HCEC 1CT (cell line): ENCODE measurements at regions not wholly inside any gene's neighbourhood (a gene's known extent, or its start where the extent isn't known, plus 50 kb on each side); places are given as distances from the start of the nearest gene placed in this dataset.

Experiments used
- DNase-seq: peaks from one replicate; pipeline ENCODE4 v3.0.0-alpha.2; 2017

DNA sequence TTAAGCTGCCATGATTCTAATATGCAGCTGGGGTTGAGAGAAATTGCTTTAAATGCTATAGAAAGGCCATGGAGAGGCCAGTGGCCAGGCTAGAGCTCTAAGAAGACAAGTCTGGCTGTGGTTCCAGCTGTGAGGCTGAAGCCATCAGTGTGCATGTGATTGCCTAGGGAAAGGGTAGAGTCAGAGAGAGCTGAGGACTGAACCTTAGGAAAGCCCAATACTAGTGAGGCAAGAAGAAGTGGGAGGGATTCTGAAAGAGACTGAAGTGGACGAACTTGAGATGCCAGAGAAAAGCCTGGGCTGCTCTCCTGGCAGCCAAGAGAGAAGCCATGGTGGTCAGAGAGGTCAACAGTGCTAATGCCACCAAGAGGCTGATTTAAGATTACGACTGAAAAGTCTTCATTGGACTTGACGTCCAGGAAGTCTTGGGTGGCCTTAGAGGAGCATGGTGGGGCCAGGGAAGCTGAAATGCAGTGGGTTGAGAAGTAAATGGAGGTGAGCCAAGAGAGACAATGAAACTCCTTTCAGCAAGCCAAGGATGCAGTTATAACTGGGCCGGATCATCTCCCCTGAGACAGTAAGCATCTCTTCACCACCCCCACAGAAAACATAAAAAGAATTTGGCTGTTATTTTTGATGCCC is 133.2 kb downstream of the TMEM174 start:
- no peak for DNase-seq

DNA sequence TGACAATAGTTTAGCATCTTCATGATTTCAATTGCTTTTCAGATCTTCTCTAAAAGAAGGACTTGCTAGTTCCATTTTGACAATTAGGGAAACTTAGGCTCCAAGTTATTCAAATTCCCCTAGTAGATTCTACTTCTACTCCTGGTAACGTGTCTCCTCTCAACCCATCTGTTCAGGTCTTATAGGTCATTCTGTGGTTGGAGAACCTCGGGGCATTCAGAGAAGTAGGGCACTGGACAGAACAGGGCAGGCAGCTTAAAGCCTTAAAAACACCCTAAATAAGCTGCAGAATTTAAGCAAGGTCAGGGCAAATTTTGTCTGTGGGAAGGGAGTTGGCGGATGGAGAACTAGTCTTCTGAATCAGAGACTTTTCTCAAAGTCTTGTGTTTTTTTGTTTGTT is 132.4 kb downstream of the TMEM174 start:
- no peak for DNase-seq

DNA sequence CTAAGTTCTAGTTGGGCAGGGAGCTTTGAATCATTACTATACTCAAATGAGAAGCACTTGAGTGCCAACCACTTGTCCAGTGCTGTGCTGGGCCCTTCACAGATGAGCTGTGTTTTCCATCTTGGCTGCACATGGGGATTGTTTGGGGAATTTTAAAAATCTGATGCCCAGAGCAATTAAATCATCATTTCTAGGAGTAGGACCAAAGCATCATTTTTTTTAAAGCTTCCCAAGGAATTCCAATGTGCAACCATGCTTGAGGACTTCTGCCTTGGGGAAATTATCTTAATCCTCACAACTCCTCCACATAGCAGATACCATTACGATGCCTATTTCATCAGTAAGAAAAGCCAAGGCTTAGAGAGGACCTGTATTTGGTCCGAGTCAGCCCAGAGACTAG is 131.4 kb downstream of the TMEM174 start:
- DNase-seq, result no peak

DNA sequence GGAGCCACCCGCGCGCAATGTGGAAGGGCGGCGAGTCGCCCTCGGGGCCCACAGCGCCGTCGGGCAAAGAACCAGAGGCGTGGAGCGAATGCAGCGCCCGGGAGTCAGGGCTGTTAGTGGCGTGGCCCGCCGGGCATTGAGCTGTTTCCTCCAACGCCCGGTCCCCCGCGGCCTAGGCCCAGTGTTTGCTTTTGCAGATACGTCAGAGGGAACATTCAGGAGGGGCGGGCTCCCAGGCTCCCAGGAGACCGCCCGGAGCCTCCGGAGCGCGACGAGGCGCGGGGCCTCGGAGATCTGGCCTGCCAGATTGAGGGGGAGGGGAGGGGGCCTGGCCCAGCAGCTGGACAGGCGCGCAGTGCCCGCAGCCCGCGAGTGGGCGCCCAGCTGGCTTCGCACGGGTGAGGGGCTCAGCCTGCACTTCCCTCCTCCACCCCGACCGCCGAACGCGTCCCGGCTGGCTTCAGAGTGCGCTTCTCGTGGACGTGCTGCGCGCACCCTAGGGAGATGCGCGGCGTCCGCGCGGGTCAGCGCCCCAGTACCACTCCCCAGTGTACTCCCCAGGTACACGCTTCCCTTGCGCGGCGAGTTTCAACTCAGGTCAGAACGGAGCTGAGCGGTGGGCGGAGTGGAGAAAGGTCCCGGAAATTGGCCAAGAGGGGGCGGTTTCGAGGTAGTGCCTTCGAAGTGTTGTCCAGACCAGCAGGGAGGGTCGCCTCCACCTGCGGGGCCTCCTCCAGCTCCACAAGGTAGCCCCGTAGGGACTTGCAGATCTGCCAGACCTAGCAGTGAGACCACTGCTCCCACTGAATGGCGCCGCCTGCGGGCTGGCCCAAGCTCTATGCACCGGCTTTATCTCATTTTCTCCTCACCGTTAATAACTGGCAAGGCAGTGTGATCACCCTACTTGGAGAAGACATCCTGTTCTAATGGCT is 130.4 kb downstream of the TMEM174 start:
- no peak for DNase-seq

DNA sequence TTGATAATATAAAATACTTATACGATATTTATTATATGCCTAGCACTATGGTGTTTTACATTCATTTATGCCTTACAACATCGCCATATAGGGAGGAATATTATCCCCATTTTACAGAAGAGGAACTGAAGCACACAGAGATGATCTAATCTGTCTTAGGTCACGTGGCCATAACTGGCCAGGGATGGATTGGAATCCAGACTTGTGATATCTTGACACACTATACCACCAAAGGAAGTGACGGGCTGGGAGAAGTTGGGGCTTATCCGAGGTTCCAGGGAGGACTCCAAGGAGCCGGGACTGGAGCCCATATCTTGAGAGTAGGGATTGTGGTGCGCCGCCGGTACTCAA is 129.8 kb downstream of the TMEM174 start:
- DNase-seq, result no peak

DNA sequence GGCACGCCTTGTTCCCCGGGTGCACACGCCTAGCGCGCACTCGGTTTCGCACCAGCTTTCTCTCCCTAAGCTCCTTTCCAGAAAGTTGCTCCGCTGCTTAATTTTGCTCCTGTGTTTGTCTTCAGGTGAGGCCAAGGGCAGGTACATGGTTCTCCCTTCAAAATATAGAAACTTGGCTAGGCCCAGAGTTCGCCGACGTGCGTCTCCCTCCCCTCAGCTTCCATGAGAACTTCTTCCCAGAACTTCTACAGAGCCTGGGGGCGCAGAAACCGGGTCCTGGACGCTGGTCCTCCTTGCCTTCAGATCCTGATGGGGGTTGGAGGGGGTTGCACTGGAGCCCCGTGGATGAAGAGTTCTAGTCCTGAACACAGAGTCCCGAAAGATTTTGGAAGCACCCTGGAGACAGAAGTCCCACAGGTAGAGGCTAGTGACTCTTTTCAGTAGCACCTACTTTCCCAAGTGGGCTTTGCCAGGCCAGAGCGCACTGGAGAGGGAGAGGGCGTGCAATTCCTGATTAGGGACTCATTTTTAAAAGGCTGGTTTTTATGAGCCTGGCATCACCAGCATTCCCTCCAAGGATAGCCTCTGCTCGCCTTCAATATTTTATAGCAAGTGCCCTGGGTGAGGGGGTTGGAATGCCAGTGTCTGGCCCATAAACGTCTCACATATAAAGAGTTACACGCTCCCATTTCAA is 128.4 kb downstream of the TMEM174 start:
- no peak for DNase-seq

DNA sequence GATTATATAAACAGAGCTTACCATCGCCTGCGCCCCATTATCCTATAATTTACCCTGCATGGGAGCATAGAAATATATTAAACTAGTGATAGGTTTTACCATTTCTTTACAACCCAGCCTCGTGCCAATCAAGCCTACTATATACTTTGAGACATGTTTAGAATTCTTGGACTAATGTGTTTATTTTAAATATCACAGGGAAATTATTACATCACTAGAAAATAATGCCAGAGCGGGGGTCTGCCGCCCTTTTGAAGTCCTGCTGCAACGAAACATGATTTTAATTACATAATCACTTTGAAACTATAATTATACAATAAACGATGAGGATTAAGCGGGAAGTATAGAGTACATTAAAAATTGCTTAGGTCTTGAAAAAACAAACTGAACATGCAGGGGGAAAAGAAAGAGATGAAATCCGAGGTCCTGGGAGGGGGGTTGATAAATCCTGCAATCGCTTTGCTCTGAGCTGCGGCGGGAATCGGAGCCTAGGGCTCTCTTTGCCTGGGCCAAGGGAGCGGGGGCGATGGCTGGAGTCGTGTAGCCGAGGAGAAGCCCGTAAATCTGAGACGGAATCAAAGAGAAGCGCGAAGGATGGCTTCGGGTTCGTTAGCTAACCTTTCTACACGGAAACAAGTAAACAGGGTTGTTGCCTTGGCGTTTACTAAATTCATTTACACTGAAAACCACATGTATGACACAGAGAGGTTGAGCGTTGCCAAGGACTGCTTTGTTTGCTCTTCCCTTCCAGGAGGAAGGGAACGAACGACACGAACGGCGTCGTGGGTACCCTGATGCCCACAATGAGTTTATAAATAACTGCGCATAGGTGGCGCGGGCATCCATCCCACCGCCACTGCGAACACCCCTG is 127.6 kb downstream of the TMEM174 start:
- no peak for DNase-seq

DNA sequence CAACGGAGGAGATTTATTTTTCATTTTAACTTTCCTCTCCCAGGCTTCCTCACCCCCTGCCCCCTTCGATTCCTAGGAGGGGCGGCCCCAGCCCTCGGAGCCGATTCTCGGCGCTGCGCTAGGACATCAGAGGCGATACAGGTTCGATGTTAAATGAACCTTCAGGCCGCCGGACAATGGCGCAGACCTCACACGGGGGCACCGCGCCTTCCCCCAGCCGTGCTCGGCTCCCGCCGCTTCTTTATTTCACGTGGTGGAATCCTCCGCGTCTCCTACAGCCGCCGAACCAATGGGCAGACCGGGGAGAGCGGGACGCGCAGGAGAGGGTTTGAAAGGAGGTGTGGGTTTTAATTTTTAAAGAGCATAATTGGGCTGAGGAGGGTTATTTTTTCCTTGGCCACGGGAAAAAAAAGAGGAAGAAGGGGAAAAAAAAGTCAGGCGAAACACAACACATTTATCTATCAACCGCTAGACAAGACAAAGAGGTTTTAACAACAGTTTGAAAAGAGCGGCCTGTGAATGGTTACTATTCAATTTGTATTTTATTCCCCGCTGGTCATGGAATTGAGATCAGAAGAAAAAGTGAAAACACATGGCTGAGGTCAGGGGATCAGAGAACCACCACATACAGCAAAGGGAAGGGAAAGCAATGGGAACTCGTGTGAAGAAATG is 126.8 kb downstream of the TMEM174 start:
- DNase-seq, result no peak

DNA sequence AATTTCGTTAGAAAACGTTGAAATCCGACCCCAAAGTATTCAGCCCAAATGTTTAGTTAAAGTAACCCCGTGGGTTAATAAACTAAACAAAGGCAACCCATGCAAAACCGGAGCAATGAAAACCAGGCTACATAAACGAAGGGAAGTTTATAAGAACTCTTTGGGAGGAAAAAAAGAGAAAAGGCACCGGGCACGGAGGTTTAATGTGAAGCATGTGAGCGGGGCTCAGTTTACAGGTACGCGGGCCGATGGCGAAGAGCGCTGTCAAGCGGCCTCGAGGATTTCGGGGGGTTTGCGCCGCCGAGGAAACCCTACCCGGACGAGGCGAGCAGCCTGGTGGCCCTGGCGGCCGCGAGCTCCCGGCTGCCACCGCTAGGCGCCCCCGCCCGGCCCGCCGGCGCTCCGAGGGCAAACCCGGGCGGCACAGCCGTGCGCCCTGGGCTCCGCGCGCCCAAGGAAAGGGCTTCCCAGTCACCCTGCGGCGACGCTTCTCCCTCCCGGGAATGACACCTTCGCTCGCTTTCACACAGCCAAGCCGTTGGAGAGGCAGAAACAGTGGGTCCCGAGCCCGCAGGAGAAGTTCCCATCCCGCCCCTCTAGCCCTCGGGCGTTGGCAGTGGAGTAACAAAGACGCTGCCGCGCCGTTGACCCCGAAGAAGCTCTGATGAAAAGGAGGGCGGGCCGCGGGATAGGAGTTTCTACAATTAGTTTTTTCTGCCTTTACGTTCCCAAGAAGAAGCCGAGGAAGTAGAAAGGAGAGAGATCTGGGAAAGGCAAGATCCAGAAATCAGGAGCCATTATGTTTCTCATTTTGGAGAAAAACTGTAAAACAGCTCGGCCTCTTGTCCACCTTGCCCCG is 126.0 kb downstream of the TMEM174 start:
- DNase-seq, result peak; percentile 24

DNA sequence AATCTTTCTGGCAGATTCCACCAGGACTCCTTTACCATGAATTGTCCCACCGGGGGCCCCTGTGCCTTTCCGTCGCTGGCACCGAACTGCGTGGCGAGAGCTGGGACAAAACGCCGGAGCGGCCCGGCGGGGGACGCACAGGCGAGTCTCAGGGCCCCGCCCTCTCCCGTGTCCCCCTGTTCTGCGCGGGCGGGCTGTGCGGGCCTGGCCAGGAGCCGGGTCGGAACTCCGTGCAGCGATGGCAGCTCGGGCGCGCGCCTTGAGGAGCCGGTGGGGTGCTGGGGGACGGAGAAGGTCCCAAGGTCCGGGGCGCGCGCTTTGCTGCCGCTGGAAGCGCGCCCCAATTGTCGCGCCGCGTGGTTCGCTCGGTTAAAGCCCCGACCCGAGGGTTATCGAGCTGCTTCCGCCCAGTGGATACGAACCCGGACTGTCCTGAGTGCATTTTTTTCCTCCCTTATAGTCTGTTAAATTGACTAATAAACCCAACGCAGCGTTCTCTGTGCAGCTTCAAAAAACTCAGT is 125.3 kb downstream of the TMEM174 start:
- no peak for DNase-seq

DNA sequence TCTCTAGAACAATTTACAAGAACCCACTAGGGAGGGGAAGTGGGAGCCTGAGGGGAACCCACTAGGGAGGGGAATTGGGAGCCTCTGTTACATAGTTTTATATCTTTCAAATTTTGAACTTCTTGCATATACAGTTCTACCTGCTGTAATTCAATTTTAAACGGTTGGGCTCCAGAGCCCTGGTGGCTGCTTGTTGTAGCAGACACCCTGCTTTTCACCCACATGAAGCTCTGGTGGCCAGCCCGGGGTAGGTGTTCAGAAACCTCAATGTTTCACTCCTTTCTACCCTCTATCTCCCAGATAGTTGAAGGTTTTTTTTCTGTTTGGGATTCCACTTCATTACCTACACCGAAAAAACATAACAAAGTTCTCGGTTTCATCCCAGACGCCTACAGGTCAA is 124.4 kb downstream of the TMEM174 start:
- DNase-seq, result no peak

DNA sequence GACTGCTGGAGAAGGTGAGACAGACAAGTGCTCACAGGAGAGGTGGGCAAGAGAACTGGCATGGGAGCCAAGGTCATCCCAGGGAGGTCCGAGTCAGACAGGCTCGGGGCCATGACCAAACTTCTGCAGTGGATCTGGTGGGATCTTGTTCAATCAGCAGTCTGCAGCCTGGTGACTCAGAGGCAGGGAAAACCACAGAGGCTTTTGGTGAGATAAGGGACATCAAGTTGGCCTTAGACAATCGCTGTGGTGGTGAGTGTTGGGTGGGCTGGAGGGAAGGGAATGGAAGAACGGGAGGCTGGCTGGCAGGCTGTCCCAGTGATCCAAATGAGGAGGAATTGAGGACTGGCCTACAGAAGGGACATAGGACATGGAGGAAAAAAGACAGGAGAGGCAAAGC is 123.8 kb downstream of the TMEM174 start:
- peak; percentile 47 for DNase-seq

DNA sequence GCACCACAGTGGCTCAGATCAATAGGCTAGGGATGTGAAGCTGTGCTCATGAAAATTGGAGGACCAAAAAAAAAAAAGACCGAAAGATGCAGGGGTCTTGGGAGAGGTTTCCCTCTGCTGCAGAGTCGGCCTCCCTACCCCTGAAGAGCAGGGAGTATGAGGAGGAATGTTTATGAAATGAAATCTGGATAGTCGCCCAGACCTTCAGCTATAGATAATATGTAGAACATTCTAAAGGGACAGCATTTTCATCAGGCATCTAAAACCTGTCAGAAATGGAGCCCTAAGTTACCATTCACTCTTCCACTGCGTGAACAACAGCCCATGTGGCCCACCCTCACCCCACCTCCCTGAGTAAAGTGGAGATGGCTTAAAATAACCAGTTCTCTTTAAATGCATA is 122.9 kb downstream of the TMEM174 start:
- DNase-seq, result no peak

DNA sequence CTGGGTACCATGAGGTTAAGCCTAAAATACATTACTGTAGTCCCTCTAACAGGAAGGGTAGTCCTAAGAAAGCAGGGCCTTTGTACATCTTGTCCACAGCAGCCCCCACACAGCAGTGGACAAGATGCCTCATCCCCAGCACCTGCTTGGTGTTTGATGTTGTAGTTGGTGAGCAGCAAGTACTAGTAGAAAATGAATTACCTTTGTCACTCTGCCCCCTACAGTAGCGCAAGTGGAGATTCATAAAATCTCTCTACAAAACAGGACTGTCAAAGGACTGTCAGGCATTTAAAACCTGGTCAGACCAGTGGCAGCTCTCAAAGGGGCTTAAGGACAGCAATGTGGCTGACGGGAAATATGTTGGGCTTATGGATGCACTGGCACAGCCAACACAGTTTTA is 122.5 kb downstream of the TMEM174 start:
- DNase-seq, result no peak

DNA sequence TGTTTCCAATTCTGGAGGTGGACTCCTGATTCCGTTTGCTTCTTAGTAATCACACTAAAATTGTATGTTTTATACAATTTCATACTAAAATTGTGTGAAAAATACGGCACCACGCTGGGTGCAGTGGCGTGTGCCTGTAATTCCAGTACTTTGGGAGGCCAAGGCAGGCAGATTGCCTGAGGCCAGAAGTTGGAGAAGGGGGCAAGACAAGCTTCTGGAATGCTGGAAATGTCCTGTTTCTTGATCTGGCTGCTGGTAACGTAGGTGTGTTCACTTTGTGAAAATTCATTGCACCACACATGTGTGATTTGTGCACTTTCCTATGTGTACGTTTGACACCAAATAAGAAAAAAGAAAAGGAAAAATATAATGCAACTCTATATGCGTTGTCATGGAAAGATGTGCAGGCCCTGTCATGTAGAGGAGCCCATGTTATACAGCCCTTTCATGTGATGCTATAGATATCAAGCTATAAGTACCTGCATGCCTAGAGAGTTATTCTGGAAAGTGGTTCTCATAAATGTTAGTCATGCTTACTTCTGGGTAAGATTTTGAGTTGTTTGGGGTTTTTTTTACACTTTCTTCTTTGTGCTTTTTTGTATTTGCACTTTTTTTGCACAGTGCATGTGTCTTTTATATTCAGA is 119.9 kb downstream of the TMEM174 start:
- DNase-seq, result no peak

DNA sequence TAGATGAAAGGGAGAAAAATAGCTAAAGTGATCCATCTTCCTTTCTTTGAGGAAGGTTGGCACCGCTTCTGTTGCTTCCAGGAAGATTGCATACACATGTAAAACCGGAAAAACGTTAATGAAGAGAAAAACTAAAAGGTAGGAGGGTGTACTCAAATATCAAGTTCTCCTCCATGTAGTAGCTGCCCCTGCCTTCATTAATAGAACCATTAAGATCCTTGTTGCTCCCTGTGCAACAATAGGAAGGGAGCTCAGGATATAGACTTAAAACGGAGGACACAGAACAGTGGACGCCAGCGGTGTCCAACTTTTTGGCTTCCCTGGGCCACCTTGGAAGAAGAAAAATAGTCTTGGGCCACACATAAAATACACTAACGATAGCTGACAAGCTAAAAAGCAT is 118.9 kb downstream of the TMEM174 start:
- no peak for DNase-seq

DNA sequence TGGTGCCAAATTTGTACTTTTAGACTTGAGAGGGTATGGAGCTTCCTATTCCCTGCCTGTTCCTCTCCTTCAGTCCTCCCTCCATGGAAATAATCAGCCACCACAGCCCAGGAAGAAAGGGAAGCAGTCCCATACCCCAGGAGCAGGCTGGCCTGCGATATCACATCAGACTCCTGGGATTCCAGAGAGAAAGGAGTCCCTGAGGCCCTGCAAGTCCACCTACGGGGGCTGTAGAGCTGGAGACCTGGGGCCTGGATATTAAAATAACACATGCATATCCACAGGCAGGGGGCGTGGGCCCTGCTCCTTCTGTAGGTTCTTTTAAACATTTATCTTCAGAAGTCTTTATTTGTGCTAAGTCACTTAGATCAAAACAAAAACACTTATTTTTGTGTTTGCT is 117.2 kb downstream of the TMEM174 start:
- DNase-seq, result no peak

DNA sequence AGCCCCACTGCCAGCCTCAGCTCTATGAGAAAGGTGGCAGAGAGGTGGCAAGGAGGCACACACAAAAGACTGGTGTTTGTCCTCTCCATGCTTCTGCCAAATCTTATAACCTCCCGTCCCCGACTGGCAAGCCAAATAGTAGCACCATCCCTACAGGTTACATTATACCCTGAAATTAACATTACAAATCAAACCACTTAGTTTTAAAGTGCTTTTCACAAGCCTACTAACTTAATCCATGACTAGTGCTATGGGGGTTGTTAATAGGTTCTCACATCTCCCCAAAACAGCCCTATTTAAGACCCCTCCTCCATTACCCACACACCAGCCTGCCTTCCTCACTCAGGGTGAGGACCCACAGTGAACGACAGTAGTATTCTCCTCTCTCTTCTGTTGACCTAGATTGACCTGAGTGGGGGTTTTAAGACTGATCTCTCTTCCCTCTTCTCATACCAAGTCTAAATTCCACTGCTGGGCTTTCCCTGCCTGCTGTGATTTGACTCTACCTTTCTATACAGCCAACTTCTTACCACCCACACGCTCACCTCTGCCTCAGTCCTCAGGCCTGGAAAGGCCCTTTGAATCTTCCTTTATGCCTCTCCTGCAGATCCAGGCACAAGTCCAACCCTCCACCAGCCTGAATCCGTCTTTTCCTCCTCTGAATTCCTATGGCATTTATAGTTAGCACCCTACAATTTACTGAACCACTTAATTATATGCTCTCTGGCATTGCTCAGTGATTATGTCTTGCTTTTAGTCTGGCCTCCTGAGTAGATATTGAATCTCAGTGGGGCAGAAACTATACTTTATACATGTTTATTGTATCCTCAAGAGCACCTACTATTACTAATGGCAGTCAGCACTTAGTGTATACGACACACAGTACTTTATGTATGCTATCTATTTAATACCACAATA is 116.1 kb downstream of the TMEM174 start:
- DNase-seq, result no peak

DNA sequence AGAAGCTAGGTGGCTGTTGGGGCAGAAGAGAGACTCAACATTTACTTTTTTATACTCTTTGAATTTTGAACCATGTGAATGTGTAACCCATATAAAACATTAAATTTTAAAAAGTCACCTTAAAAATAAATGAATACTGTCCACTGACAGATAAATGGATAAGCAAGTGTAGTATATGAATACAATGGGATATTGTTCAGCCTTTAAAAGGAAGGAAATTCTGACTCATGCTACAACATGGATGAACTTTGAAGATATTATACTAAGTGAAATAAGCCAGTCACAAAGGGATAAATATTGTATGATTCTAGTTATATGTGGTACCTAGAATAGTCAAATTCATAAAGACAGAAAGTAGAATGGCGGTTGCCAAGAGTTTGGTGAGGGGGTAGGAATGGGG is 113.9 kb downstream of the TMEM174 start:
- no peak for DNase-seq
